ENCODE measurements at regions not wholly inside any gene's neighbourhood (a gene's known extent, or its start where the extent isn't known, plus 50 kb on each side); places are given as distances from the start of the nearest gene placed in this dataset.
"Not testable (repeated sequence)": the region's sequence is repeated elsewhere in the genome, so short reads cannot be mapped to it uniquely, and the experiment has no call there.

GRCh38 chr4:86500527-86500926 is 93.6 kb upstream of the PTPN13 start:
- POLR2A ChIA-PET (ENCODE audit: low non-redundant PET), result interaction anchor here (0.7 kb wide), 1 partner anchor 173 kb away, joined by 3 read pairs; no protein-coding TSS in a partner anchor
- TF ChIP-seq CTCF (conservative IDR thresholded peaks at IDR 0.05; ENCODE audit: low read depth), result no peak
- no peak overlapping the region for H3K27ac ChIP-seq
- CTCF ChIA-PET, result no interaction called here
- DNase-seq (ENCODE audit: low spot score), result no peak

GRCh38 chr4:86502081-86502480 is 92.0 kb upstream of the PTPN13 start:
- POLR2A ChIA-PET (ENCODE audit: low non-redundant PET), result no interaction called here
- CTCF ChIA-PET, result no interaction called here
- no peak for TF ChIP-seq CTCF (conservative IDR thresholded peaks at IDR 0.05; ENCODE audit: low read depth)
- no peak overlapping the region for H3K27ac ChIP-seq
- DNase-seq (ENCODE audit: low spot score), result no peak

- H3K27ac ChIP-seq, result no peak overlapping the region
- CTCF ChIA-PET, result interaction anchor here (0.9 to 1.0 kb wide), 2 partner anchors 11 to 16 kb away, joined by 3 read pairs; no protein-coding TSS in a partner anchor
- POLR2A ChIA-PET (ENCODE audit: low non-redundant PET), result no interaction called here
- no peak for TF ChIP-seq CTCF (conservative IDR thresholded peaks at IDR 0.05; ENCODE audit: low read depth)
- no peak for DNase-seq (ENCODE audit: low spot score)
Measured at GRCh38 chr4:86506591-86506990, 87.5 kb upstream of the PTPN13 start.

GRCh38 chr4:86508436-86508835 is 85.7 kb upstream of the PTPN13 start:
- CTCF ChIA-PET, result interaction anchor here (0.6 kb wide), 2 partner anchors 83 to 1316 kb away, joined by 4 read pairs; no protein-coding TSS in a partner anchor

GRCh38 chr4:86511590-86511989 is 82.5 kb upstream of the PTPN13 start:
- no peak for DNase-seq (ENCODE audit: low spot score)
- POLR2A ChIA-PET (ENCODE audit: low non-redundant PET), result no interaction called here
- no peak overlapping the region for H3K27ac ChIP-seq
- CTCF ChIA-PET, result no interaction called here
- TF ChIP-seq CTCF (conservative IDR thresholded peaks at IDR 0.05; ENCODE audit: low read depth), result no peak

More at GRCh38 chr4:86508436-86508835, 85.7 kb upstream of the PTPN13 start:
- no peak for TF ChIP-seq CTCF (conservative IDR thresholded peaks at IDR 0.05; ENCODE audit: low read depth)
- POLR2A ChIA-PET (ENCODE audit: low non-redundant PET), result no interaction called here
- DNase-seq (ENCODE audit: low spot score), result no peak
- no peak overlapping the region for H3K27ac ChIP-seq

GRCh38 chr4:86512631-86513030 is 81.5 kb upstream of the PTPN13 start:
- DNase-seq (ENCODE audit: low spot score), result no peak
- CTCF ChIA-PET, result no interaction called here
- POLR2A ChIA-PET (ENCODE audit: low non-redundant PET), result no interaction called here
- H3K27ac ChIP-seq, result no peak overlapping the region
- TF ChIP-seq CTCF (conservative IDR thresholded peaks at IDR 0.05; ENCODE audit: low read depth), result no peak

GRCh38 chr4:86515963-86516362 is 78.2 kb upstream of the PTPN13 start:
- CTCF ChIA-PET; POLR2A ChIA-PET (ENCODE audit: low non-redundant PET); H3K27ac ChIP-seq; DNase-seq (ENCODE audit: low spot score): not testable (repeated sequence)

All from RWPE1 (cell line).